ENCODE measurements at regions not wholly inside any gene's neighbourhood (a gene's known extent, or its start where the extent isn't known, plus 50 kb on each side); places are given as distances from the start of the nearest gene placed in this dataset.

DNA sequence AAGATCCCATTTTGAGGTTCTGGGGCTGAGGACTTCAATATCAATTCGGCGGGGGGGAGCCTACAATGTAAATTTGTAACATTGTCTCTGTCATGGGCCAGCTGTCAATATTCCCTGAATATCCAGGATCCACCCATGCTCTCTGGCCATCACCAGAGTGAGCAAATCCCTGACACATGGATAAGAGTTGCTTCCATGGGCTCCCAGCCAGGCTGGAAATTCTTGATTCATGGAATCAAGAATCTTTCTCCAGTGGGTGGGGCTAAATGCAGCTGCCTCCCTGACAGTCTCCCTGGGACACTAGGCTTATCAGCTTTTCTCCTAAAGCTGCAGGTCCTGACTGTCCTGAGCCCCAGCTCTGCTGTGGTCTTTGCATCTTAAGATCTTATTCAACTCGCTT lies 86.9 kb upstream of the IGLL5 start:
- POLR2A ChIA-PET = no interaction called here
- CTCF ChIA-PET = interaction anchor here (1.4 to 1.6 kb wide), 3 partner anchors 48 to 155 kb away, joined by 3 to 6 read pairs (median 3); no protein-coding TSS in a partner anchor
- TF ChIP-seq, protein P1, sequence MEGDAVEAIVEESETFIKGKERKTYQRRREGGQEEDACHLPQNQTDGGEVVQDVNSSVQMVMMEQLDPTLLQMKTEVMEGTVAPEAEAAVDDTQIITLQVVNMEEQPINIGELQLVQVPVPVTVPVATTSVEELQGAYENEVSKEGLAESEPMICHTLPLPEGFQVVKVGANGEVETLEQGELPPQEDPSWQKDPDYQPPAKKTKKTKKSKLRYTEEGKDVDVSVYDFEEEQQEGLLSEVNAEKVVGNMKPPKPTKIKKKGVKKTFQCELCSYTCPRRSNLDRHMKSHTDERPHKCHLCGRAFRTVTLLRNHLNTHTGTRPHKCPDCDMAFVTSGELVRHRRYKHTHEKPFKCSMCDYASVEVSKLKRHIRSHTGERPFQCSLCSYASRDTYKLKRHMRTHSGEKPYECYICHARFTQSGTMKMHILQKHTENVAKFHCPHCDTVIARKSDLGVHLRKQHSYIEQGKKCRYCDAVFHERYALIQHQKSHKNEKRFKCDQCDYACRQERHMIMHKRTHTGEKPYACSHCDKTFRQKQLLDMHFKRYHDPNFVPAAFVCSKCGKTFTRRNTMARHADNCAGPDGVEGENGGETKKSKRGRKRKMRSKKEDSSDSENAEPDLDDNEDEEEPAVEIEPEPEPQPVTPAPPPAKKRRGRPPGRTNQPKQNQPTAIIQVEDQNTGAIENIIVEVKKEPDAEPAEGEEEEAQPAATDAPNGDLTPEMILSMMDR (IDR thresholded peaks at IDR 0.05; ENCODE audit: control extremely low read depth, extremely low read depth, low read depth, missing control alignments) = no peak
- DNase-seq (ENCODE audit: extremely low spot score) = no peak

DNA sequence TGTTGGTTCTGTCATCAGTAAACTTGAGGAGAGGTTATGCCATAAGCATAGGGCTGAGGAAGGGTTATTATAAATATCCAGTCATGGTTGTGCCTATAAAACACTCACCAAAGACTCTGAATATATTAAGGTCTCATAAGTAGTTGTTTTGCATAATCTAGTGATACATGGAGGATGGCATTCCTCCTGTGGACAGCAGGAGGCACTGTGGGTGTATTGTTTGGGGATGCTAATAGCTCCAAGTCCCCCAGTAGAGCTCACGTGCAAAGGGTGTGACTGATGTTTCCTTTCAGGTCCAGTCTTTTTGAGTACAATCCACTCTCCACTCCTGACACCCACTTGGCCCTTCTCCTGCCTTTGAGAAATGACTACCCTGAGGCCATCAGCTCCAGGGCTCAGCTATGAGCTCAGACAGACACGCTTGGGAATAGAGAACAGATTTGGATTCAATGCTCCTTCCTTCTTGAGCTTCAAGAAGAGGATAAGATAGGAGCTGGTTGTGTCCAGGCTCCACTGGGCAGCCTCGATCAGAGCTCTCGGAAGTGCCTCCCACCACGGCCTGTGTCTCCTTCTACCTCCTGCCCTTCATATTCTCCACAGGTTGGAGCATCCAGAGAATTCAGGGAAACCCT lies 85.2 kb upstream of the IGLL5 start:
- ChIA-PET POLR2A (no interaction called here), CTCF (interaction anchor here (0.6 to 1.6 kb wide), 13 partner anchors 10 to 155 kb away, joined by 3 to 12 read pairs (median 3); no protein-coding TSS in a partner anchor)
- peak; percentile 39 for DNase-seq (ENCODE audit: extremely low spot score)
- TF ChIP-seq, protein P1 (IDR thresholded peaks at IDR 0.05; ENCODE audit: control extremely low read depth, extremely low read depth, low read depth, missing control alignments) = peak; percentile 16

DNA sequence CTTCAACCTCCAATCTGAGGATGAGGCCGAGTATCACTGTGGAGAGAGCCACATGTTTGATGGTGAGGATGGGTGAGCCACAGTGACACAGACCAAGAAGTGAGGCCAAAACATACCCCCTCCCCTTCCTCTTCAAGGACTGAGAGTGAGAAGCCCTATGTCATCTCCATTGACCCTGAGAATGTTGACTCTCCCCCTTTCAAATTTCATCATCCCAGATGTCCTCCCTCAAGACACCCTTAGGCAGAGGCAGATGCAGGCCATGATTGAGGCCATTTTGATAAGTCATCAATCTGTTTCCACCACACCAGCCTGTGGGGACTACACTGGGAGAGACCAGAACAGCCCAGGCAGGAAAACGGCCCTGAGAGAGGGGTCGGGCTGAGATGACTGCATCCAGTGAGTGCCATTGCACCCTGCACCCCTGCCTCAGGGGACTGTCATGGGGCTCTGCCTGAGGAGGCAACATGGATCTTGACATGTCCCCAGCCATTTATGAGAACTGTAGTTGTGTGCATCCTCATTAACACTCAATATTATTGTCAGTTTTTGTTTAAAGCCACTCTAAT lies 84.2 kb upstream of the IGLL5 start:
- CTCF ChIA-PET = interaction anchor here (0.7 to 1.6 kb wide), 4 partner anchors 17 to 152 kb away, joined by 3 to 12 read pairs (median 3); no protein-coding TSS in a partner anchor
- TF ChIP-seq, protein P1 (IDR thresholded peaks at IDR 0.05; ENCODE audit: control extremely low read depth, extremely low read depth, low read depth, missing control alignments) = no peak
- DNase-seq (ENCODE audit: extremely low spot score) = no peak
- POLR2A ChIA-PET = no interaction called here

DNA sequence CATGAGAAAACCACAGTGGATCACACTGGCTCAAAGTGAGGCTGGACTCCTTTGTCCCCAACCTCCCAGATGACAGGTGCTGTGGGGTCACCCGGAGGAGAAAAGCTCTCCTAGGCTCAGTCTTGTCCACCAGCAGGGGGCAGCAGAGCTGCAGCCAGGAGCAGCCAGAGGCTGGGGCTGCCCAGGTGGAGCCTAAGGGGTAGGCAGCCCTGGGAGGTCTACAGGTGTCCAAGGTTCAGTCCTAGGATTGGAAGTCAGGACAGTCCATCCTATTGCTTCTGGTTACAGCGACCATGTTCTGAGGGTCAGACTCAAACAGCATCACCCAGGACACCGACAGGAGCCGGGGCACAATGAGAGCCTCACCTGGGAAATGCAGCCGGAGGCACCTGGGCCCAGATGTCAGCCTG lies 77.6 kb upstream of the IGLL5 start:
- POLR2A ChIA-PET = no interaction called here
- peak; percentile 53 for DNase-seq (ENCODE audit: extremely low spot score)
- CTCF ChIA-PET = interaction anchor here (0.6 to 8.1 kb wide), 29 partner anchors 8 to 305 kb away, joined by 3 to 66 read pairs (median 5); no protein-coding TSS in a partner anchor
- TF ChIP-seq, protein P1 (IDR thresholded peaks at IDR 0.05; ENCODE audit: control extremely low read depth, extremely low read depth, low read depth, missing control alignments) = peak; percentile 61

DNA sequence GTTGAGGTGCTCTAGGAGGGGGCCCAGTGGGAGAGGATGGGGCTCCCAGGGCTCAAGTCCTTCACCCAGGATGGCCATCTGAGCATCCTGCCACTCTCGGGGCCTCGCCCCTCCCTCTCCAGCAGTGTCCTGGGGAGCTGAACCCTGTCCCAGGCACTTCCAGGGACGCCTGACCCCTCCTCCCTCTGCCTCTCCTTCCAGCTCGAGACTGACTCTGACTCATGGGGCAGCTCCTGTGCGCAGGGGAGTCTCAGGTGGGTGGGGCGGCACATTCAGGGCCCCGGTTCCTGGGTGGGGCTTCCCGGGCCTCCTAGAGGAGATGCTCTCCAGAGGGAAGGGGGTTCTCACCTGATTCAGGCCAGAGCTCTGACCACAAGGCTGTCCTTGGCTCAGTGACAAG lies 77.1 kb upstream of the IGLL5 start:
- POLR2A ChIA-PET = no interaction called here
- no peak for DNase-seq (ENCODE audit: extremely low spot score)
- TF ChIP-seq, protein P1 (IDR thresholded peaks at IDR 0.05; ENCODE audit: control extremely low read depth, extremely low read depth, low read depth, missing control alignments) = no peak
- CTCF ChIA-PET = interaction anchor here (0.9 to 8.1 kb wide), 25 partner anchors 8 to 304 kb away, joined by 3 to 66 read pairs (median 5); no protein-coding TSS in a partner anchor

DNA sequence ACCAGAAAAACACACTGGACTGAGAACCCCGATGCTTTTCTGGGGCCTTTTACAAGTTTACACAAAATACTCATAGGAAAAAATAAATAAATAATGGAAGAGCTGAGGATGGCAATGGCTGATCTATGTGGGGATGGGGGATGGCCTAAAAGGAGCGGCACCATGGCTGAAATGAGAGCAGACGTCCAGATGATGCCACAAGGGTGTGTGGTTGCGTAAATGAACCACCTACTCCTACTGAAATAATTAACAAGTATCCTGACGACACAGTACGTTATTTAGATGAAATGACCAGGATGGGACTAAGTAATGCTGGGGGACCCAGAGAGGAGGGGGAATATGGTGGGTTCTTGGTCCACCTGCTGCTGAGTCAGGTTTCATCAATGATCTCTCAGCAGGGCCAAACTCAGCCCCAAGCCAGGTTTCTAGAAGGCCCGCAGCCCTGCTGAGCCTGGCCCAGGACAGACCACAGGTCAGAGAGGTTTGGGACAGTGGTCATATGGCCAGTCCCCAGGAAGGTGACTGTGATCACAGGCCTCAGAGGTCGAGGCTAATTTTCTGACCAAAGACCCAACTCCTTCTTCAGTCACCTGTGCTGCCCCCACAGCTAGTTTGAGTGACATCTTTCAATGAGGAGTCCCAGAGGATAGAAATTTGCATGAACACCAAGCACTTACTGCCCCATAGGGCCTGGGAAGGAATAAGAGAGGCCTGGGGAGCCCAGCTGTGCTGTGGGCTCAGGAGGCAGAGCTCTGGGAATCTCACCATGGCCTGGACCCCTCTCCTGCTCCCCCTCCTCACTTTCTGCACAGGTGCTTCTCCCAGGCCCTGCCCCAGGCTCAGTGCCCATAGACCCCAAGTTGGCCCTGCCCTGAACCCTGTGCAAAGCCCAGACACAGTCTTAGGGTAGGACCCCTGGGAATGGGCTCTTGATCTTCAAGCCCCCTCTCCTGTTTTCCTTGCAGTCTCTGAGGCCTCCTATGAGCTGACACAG lies 76.3 kb upstream of the IGLL5 start:
- POLR2A ChIA-PET = no interaction called here
- CTCF ChIA-PET = interaction anchor here (0.8 to 8.1 kb wide), 18 partner anchors 9 to 144 kb away, joined by 3 to 66 read pairs (median 3); no protein-coding TSS in a partner anchor
- TF ChIP-seq, protein P1 (IDR thresholded peaks at IDR 0.05; ENCODE audit: control extremely low read depth, extremely low read depth, low read depth, missing control alignments) = no peak
- no peak for DNase-seq (ENCODE audit: extremely low spot score)

All from GM10248 (cell line).